Activated CD4-positive, alpha-beta T cell treated with anti-CD3 and anti-CD28 coated beads for 4 hours (primary cell): ENCODE measurements at regions not wholly inside any gene's neighbourhood (a gene's known extent, or its start where the extent isn't known, plus 50 kb on each side); places are given as distances from the start of the nearest gene placed in this dataset.
"Not testable (repeated sequence)": the region's sequence is repeated elsewhere in the genome, so short reads cannot be mapped to it uniquely, and the experiment has no call there.

ENCODE experiments used
- DNase-seq, 2 donors: peaks; one replicate each; pipeline ENCODE4 v3.0.0-alpha.2; 2020

DNA sequence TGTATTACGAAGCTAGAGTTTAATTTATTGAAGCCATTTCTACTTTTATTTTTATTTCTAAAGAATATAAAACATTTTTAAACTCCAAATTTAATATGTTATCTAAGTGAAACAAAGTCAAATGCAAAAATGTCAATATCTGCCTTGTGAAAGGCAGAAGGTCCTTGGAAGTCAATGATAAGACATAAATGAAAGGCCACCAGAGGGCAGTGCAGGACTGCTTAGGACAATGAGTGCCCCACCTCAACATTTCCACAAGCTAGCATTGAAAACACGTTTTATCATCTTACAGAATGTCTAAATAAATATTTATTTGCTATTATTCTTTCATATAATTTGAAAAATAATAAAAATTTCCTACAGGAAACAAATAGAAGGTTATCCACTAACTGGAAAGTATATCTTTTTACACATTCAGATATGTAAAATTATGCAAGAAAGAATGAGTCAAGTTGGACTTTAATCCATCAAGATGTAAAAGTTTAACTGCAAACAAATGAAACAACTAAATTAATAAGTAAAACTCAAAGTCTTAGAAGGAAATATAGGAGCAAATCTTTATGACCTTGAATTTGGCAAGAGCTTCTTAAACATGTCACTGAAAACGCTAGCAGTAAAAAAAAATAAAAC lies 140.1 kb upstream of the FMN2 start:
- DNase-seq: peak; percentile 40 to 41

DNA sequence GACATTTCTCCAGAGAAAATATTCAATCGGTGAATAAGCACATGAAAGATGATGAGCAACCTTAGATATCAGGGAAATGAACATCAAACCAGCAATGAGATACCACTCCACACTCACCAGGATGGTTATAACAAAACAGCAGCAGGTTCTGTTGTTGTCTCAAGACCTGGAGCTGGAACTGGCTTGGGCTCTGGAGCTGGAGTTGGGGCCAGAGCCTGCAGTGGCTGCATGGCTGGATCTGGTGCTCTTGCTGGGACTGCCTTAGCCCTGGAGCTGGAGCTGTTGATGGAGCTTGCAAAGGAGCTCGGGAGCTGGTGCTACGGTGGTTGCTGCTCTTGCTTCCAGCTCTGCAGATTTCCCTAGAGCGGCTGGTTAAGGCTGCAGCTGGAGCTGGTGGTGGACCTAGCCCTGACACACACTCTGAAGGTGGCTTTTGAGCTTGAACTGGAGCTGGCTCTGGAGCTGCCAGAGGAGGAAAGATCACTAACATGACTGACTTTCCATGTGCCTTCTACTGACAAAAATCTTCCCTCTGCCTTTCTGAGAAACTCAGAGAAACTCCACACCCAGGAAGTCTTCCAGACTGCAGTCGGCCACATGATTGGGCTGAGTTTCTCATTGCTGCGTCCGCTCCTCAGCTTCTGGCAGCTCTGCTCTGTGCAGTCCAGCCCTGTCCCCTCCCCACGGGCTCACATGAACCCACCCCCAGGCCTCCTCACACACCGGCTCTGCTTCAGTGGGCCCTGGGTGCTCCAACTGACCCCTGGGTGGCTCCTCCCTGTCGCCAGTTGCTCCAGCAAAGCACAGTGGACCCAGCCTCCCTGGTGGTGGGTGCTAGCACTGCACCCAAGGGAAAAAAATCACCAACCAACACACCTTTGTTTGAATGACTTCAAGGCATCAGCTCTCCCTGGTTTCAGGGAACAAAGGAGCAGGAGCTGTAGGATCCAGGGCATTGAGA lies 139.1 kb upstream of the FMN2 start:
- no peak for DNase-seq

DNA sequence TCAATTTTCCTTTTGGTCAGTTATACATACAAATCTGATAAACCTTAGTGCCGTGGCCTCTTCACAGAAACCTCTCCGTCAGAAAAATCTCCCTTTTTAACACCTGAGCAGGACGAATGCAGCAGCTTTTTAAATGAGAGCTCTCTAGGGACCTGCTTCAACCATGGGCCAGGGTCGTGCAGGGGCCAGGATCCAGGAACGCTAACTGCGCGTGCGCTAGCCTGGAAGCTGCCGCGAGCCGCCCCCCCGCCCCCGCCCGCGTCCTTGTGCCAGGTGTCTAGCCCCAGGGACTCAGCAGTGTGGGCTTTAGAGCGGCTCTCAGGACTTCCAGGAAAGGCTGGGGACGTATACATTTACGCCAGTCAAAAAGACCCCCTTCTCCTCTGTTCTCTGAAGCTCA lies 136.8 kb upstream of the FMN2 start:
- DNase-seq: no peak

DNA sequence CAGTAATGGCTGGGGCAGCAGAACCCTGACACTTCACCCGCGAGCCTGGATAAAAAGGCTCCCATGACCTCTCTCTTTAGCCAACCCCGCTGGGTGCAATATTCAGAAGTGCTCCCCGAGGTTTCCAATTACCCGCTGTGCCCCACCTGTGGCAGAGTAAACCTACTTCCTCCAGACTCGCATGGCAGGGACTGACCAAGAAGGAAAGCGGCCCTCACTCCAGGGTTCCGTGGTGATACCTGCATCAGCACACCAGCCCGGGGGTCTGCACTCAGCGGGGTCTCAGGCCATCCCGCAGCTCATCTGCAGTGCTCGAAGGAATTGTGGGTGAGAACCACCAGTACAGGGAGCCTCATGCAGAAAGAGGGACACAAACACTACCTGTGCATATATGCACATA lies 136.3 kb upstream of the FMN2 start:
- no peak for DNase-seq

DNA sequence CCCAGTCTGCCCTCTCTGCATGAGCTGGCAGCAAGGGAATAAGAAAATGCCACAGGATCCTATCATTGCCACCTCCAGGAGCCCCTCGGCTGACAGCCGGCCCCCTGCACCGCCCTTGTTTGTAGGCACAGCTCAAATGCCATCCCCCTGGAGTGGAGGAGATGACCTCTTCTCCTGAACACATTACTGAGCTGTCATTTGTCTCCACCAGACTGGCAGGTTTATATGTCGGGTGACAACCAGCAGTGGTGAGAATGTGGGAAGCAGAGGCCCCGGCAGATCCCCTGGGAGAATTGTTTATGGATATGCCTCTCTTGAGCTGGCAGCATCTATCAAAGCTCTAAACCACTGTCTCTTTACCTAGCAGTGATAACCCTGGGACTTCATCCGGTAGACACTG lies 135.4 kb upstream of the FMN2 start:
- DNase-seq: no peak

DNA sequence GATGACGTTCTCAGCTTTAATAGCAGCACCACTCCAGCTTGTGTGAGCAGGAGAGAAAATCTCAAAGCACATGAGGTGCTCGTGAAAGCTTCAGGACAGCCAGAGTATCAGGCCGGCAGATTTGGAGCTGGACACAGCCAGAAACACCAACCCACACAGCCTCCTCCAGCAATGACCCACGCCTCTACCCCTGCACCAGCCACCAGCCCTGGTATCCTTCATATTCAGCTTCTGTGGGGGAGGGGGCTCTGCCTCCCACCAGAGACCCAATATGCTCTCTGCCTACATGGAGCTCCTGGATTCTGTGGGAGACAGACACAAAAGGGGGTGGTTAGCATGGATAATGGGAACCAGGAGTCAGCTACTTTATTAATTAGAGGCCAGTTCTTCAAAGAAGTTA lies 133.6 kb upstream of the FMN2 start:
- DNase-seq: no peak

GRCh38 chr1:239960366-239960765 lies 131.3 kb upstream of the FMN2 start:
- no peak for DNase-seq

DNA sequence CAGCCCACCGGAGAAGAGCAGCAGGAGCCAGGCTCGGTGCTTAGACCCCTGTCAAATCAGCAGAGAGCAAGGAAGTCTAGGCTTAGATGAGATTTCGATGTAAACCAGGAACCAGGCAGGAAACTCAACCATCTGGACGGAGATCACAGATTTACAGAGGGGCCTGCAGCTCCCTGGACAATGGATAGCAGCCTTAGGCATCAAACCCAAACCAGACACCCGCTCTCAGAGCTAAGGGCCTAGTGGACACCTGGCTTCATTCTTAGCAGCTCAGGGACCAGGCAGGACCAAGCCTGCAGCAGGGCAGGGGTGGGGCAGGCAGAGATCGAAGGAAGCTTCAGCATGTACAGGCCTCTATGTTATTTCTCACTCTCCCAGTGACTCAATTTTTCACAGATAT lies 127.8 kb upstream of the FMN2 start:
- no peak for DNase-seq

DNA sequence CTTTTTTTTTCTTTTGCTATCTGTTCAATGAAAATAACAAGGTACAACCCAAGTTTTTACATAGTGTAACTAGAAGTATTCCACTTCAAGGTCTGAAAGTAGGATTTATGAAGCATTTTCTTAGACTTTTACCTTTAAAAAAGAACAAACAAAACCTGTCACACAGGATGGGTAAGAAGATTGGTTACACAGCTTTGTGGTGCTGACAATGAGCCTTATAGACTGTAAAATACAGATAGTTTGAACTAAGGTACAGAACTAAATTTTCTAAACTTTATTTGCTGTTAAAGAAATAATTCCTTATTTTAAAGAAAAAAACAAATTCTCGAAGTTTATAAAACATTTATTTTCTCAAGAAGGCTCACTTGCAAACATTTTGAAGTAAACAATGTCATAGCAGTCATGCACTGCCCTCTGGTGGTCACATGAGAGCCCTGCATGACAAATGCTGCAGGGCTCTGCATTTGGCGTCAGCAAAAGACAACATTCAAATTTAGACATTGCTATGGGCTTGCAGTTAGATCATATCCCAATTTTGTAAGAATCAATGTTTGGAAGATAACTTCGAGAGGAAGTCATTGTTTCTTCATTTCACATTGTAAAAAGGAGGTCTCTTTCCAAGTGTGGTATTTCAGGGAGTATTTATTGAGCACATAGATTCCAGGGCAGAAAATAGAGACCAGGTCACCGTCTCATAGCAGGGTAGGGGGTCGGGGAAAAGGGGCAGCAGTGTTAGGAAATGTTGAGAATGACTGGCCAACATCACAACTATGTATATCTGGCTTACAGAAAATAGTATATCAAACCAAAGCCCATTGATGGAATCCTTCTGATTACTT lies 115.3 kb upstream of the FMN2 start:
- peak; percentile 14 to 49 for DNase-seq

DNA sequence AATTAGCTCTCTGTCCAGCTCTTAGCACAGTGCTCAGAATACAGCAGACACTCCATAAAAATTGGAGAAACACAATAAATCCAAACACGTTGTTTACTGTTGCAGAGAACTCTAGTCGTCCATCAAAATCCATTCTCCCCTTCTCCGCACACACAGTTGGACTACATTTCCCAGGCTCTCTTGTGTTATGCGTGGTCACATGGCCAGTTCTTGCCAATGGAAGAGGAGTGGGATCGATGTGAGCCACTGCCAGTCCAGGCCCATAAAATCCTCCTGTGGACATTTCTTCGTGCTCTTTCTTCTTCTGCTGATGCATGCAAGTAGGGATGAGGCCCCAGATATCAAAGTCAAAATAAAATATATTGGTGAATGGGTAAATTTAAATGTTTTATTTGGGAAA lies 114.3 kb upstream of the FMN2 start:
- DNase-seq: no peak

DNA sequence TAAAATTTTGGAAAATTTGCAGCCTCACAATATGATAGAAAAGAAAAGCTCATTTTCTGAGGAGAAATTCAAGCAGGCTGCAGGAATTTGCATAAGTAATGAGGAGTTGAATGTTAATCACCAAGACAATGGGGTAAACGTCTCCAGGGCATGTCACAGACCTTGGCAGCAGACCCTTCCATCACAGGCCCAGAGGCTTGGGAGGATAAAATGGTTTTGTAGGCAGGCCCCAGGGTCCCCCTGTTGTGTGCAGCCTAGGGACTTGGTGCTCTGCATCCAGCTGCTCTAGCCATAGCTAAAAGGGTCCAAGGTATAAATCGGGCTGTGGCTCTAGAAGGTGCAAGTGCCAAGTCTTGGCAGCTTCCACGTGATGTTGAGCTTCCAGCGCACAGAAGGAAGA lies 112.2 kb upstream of the FMN2 start:
- no peak for DNase-seq

GRCh38 chr1:239982762-239983161 lies 108.9 kb upstream of the FMN2 start:
- DNase-seq: no peak

DNA sequence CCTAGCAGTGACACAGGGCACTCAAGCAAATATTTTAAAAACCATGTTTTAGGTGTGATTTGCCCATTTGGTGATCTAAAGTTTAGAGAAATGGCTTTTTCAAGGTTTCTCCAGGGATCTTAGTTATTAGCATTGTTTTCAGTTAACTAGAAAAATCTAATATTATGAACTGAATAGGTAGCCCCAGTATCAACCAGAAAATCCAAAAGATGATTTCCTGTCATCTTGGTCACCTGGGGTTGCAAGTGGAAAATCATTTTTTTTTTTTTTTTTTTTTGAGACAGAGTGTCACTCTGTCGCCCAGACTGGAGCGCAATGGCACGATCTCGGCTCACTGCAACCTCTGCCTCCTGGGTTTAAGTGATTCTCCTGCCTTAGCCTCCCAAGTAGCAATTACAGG lies 106.6 kb upstream of the FMN2 start:
- no peak for DNase-seq

GRCh38 chr1:239987103-239987745 lies 104.5 kb upstream of the FMN2 start:
- DNase-seq: no peak

DNA sequence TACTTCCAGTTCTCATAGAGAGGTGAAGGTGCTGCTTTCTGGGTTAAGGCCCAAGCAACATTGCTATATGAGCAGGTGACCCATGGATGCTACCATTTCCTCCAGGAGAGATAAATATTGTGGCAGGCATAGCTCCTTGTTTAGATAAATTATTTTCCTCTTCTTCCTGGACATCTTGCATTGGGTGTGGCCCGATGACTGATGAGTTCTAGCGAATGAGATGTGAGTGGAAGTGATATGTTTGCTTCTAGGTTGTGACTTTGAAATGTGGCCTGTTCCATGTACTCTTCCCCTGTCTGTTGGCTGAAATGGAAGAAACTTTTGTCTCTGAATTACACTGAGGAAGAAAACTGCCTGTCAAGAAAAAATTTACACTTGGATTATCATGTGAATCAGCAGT lies 101.7 kb upstream of the FMN2 start:
- no peak for DNase-seq

DNA sequence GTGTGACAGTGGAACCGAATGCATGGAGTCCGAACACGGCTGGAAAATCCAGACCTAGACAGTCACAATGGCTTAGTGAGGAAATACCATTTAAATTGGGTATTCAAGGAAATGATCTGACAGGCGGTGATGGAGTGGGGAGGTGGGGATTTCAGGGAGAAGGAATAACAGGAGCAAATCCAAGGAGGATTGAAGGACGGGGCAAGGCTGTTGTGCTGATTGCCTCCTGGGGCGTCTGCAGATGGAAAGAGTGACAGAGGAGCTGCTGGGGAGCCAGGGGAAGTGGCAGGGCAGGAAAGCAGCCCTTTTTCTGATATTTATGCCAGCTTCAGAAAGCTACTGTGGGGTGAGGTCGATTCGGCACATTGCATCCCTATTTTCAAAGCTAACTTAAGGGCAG lies 99.1 kb upstream of the FMN2 start:
- DNase-seq: not testable (repeated sequence)

- no peak for DNase-seq
Observed at GRCh38 chr1:239993366-239993765, 98.3 kb upstream of the FMN2 start.

DNA sequence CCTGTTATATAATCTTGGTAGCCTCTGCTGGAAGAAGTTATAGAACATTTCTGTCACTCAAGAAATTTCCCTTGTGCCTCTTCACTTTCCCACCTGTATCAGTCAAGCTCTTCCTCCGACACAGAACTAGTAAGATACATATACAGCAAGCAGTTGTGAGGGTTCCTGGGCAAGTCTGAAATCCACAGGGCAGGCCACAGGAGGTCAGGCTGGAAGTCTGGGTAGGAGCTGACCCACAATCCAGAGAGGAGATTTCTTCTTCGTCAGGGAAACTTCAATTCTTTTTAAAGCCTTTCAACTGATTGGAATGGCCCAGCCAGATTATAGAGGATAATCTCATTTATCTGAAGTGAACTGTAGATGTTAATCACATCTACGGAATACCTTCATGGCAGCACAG lies 96.4 kb upstream of the FMN2 start:
- no peak for DNase-seq

GRCh38 chr1:239997160-239997514 lies 94.5 kb upstream of the FMN2 start:
- DNase-seq: no peak

GRCh38 chr1:239997515-239998311 lies 94.0 kb upstream of the FMN2 start:
- DNase-seq: no peak

DNA sequence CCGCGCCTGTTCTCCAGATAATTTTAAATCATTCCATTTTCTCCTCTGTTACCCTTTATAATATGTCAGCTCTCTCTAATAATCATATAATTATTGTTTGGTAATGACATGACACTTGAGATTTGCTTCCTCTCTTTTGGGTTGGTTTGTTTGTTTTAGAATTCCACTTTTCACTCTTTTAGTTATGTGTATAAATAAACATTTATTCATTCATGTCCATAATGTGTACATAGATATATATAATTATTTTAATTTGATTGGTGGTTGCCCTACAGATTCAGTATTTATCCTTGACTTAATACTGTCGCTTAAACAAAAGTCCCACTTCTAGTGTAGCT lies 93.4 kb upstream of the FMN2 start:
- DNase-seq: no peak

DNA sequence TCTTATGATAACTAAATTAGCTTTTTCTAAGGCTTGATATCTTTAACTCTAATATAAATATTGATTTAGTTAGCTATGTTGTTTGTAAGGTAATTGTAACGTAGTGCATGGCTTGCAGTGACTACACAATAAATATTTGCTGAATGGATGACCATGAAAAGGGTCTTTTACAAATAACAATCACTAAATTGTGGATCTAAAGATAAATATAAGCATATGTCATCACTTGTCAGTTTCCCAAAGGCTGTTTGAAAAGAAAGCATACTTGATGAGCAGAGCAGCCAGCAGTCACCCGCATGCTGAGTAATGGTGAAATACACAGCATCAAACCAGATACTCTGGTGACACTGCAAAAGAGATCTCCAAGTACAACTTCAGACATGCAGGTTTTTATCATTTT lies 92.5 kb upstream of the FMN2 start:
- no peak for DNase-seq
